Left ventricle myocardium superior (tissue), 1 donor: ENCODE measurements at regions not wholly inside any gene's neighbourhood (a gene's known extent, or its start where the extent isn't known, plus 50 kb on each side); places are given as distances from the start of the nearest gene placed in this dataset.
"Not testable (repeated sequence)": the region's sequence is repeated elsewhere in the genome, so short reads cannot be mapped to it uniquely, and the experiment has no call there.

Experiments used
- ATAC-seq: fragments of 200-7000 bp; cut with Tn5 transposase; one replicate; pipeline ENCODE4 v1.9.1; 2020; ENCODE audit warnings: mild to moderate bottlenecking, moderate library complexity
- DNase-seq: peaks from one replicate; pipeline ENCODE4 v3.0.0-alpha.2; 2020
- intact Hi-C: fragments of 100-400 bp; cut with micrococcal nuclease; formaldehyde crosslinking; loops from one replicate; pipeline ENCODE4 v1.11.0; 2022
- donor health status: DM: no; HTN: yes; CAD: no; lungs with severe emphysema.

GRCh38 chr1:60668585-60668984, 413.8 kb upstream of the NFIA start:
- DNase-seq: no peak
- intact Hi-C loops: no loop called here
- ATAC-seq: no peak

GRCh38 chr1:60665311-60665710, 417.1 kb upstream of the NFIA start:
- ATAC-seq: no peak
- intact Hi-C loops: no loop called here
- no peak for DNase-seq

GRCh38 chr1:60664086-60664625, 418.2 kb upstream of the NFIA start:
- intact Hi-C loops: no loop called here
- no peak for DNase-seq
- ATAC-seq: no peak

GRCh38 chr1:60662486-60663044, 419.8 kb upstream of the NFIA start:
- intact Hi-C loops: no loop called here
- ATAC-seq (no peak), DNase-seq (no peak)

GRCh38 chr1:60657926-60658325, 424.4 kb upstream of the NFIA start:
- intact Hi-C loops: no loop called here
- no peak for DNase-seq
- ATAC-seq: no peak

DNA sequence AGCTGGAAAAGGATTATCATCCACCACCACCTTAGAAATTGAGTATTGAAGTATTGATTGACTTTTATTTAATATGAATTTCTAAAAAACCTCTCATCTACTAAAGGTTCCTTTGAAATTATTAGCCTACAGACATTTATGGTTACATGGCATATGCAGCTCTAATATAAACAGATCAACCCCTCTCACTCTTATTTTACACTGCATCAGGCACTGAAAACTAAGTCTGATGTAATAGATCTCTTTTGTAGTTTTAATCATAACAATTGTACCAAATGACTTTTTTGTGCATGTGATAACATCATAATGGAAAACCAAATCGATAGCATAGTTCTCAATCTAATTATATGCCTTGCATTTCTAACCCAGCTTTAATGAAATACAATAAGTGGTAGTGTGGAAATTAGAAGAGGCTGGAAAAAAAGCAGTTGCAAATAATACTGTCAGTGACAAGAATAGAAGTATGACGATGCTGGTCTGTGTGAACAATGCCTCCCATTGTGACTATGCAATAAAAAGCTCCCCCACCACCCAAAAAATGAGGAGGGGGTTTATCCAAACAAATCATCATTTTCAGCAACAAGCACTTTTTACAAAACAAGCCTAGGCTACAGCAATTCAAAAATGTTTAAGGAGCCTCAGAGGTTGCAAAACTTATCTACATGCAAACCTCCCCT, 426.5 kb upstream of the NFIA start:
- ATAC-seq (no peak), DNase-seq (no peak)
- intact Hi-C loops: no loop called here

DNA sequence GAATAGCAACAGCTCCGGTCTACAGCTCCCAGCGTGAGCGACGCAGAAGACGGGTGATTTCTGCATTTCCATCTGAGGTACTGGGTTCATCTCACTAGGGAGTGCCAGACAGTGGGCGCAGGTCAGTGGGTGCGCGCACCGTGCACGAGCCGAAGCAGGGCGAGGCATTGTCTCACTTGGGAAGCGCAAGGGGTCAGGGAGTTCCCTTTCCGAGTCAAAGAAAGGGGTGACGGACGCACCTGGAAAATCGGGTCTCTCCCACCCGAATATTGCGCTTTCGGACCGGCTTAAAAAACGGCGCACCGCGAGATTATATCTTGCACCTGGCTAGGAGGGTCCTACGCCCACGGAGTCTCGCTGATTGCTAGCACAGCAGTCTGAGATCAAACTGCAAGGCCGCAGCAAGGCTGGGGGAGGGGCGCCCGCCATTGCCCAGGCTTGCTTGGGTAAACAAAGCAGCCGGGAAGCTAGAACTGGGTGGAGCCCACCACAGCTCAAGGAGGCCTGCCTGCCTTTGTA, 442.3 kb upstream of the NFIA start:
- ATAC-seq, intact Hi-C loops, DNase-seq: not testable (repeated sequence)

- no peak for DNase-seq
- no peak for ATAC-seq
- intact Hi-C loops: no loop called here
Measured at GRCh38 chr1:60639287-60639686, 443.1 kb upstream of the NFIA start.

GRCh38 chr1:60637651-60638050, 444.7 kb upstream of the NFIA start:
- intact Hi-C loops: no loop called here
- ATAC-seq (no peak), DNase-seq (no peak)

DNA sequence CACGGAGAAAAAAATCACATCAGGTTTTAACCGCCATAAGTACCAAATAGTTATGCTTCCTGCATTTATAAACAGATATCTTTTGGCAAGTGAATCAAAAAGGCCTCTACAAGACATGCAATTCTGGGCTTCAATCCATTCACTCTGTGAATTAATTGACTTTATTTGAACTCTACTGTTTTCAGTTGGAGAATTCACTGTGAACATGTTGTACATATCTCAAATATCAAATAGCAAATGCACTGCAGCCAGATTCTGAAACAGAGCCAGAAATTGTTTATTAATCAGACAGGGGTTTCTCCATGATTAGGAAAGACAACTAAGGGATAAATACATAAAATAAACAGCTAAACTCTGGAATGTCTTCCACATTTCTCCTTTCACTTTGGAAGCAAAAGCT, 445.4 kb upstream of the NFIA start:
- ATAC-seq (no peak), DNase-seq (no peak)
- intact Hi-C loops: no loop called here

- ATAC-seq (no peak), DNase-seq (no peak)
- intact Hi-C loops: no loop called here
Measured at GRCh38 chr1:60634106-60634505, 448.3 kb upstream of the NFIA start.

GRCh38 chr1:60622486-60622885, 459.9 kb upstream of the NFIA start:
- ATAC-seq: no peak

GRCh38 chr1:60621368-60621851, 461.0 kb upstream of the NFIA start:
- intact Hi-C loops: no loop called here
- peak; percentile 24 for DNase-seq
- no peak for ATAC-seq

More at GRCh38 chr1:60622486-60622885, 459.9 kb upstream of the NFIA start:
- DNase-seq: no peak
- intact Hi-C loops: no loop called here

GRCh38 chr1:60620087-60620486, 462.3 kb upstream of the NFIA start:
- intact Hi-C loops: no loop called here

GRCh38 chr1:60619581-60619980, 462.8 kb upstream of the NFIA start:
- intact Hi-C loops: no loop called here
- no peak for ATAC-seq
- no peak for DNase-seq

More at GRCh38 chr1:60620087-60620486, 462.3 kb upstream of the NFIA start:
- ATAC-seq (peak; percentile 46), DNase-seq (peak; percentile 29)

GRCh38 chr1:60615666-60616065, 466.7 kb upstream of the NFIA start:
- no peak for DNase-seq
- intact Hi-C loops: no loop called here
- ATAC-seq: no peak

DNA sequence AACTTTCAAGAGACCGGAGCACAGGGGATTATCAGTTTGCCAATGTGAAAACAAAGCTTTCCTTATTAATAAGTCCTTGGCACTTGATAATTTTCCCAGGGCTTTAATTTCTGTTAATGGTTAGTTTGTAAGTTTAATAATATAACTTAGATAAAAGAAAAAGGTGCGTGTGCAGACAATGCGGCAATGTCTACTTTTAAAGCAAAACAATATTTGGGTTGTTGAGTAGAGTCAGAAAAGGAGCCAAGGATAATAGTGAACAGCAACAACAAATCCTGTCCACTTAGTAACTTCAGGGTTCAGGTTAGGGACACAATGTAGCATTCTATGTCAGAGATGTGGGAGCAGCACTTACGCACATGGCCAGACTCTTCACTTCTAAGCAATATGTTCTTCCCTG, 469.6 kb upstream of the NFIA start:
- ATAC-seq (no peak), DNase-seq (no peak)
- intact Hi-C loops: no loop called here

DNA sequence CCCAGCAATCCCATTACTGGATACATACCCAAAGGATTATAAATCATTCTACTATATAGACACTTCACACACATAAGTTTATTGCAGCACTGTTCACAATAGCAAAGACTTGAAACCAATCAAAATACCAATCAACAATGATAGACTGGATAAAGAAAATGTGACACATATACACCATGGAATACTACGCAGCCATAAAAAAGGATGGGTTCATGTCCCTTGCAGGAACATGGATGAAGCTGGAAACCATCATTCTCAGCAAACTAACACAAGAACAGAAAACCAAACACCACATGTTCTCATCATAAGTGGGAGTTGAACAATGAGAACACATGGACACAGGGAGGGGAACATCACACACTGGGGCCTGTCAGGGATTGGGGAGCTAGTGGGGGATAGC, 475.4 kb upstream of the NFIA start:
- ATAC-seq, intact Hi-C loops, DNase-seq: not testable (repeated sequence)

DNA sequence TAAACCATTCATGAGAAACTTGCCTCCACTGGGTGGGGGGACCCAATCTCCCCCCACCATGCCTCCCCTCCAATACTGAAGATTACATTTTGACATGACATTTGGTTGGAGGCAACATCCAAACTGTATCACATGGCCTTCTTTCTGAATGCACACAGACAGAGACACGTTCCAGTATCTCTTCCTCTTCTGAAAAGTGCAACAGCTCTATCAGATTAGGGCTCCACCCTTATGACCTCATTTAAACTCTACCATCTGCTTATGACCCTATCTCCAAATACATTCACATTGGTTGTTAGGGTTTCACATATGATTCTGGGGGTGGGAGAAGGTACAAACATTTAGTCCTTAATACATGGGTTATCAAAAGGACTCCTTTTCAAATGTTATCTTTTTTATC, 481.8 kb upstream of the NFIA start:
- intact Hi-C loops: no loop called here
- ATAC-seq (no peak), DNase-seq (no peak)

GRCh38 chr1:60599574-60599973, 482.8 kb upstream of the NFIA start:
- ATAC-seq: no peak
- no peak for DNase-seq
- intact Hi-C loops: no loop called here
